RWPE2 (cell line): ENCODE measurements at regions not wholly inside any gene's neighbourhood (a gene's known extent, or its start where the extent isn't known, plus 50 kb on each side); places are given as distances from the start of the nearest gene placed in this dataset.
A peak's percentile ranks its signal among the peaks of the same experiment; 100 is the strongest.

Experiments used
- ATAC-seq: fragments of 200-7000 bp; cut with Tn5 transposase; 3 replicates; pipeline ENCODE4 v1.9.1; 2021; ENCODE audit warnings: low read depth
- DNase-seq: peaks from one replicate; pipeline ENCODE4 v3.0.0-alpha.2; 2020; ENCODE audit warnings: low spot score
- H3K27ac ChIP-seq: fragments of 450-650 bp; 2 replicates; pipeline ENCODE4 v1.5.1; 2017; ENCODE audit warnings: mild to moderate bottlenecking; ENCODE audit not compliant: poor library complexity, severe bottlenecking
- H3K27me3 ChIP-seq: fragments of 250-450 bp; sonication (Bioruptor Pico); 2 replicates; pipeline ENCODE4 v1.5.1; 2021; ENCODE audit warnings: mild to moderate bottlenecking, moderate library complexity; ENCODE audit not compliant: insufficient read depth, poor library complexity, severe bottlenecking
- H3K36me3 ChIP-seq: fragments of 250-450 bp; sonication (Bioruptor Pico); 2 replicates; pipeline ENCODE4 v1.5.1; 2020; ENCODE audit warnings: low read depth, mild to moderate bottlenecking, moderate library complexity
- H3K4me1 ChIP-seq: fragments of 250-450 bp; sonication (Bioruptor Pico); 2 replicates; pipeline ENCODE4 v1.5.1; 2021; ENCODE audit warnings: mild to moderate bottlenecking, moderate library complexity; ENCODE audit not compliant: insufficient read depth, poor library complexity, severe bottlenecking
- H3K4me3 ChIP-seq: fragments of 250-450 bp; sonication (Bioruptor Pico); 2 replicates; pipeline ENCODE4 v1.5.1; 2021; ENCODE audit warnings: mild to moderate bottlenecking, moderate library complexity; ENCODE audit not compliant: severe bottlenecking
- H3K9me3 ChIP-seq: fragments of 250-450 bp; sonication (Bioruptor Pico); 2 replicates; pipeline ENCODE4 v1.5.1; 2021; ENCODE audit warnings: mild to moderate bottlenecking, moderate library complexity; ENCODE audit not compliant: severe bottlenecking
- CTCF ChIP-seq: fragments of 450-650 bp; IDR thresholded peaks from one replicate; pipeline ENCODE4 v1.5.1; 2017; ENCODE audit warnings: mild to moderate bottlenecking, moderate library complexity; ENCODE audit not compliant: poor library complexity, severe bottlenecking

- DNase-seq (no peak), ATAC-seq (no peak)
- peaks cover 32% of the 10 kb centered on the region for H3K4me1 ChIP-seq
- H3K27me3 ChIP-seq: no peaks in the 10 kb centered on the region
- TF ChIP-seq CTCF: no peak
- peak overlapping the region; percentile 46 for H3K27ac ChIP-seq
- peaks cover 4% of the 10 kb centered on the region for H3K9me3 ChIP-seq
- no peaks in the 10 kb centered on the region for H3K36me3 ChIP-seq
- H3K4me3 ChIP-seq: no peak overlapping the region
These were observed 315.4 kb upstream of the IGFBP7 start for GRCh38 chr4:57425610-57426009.

DNA sequence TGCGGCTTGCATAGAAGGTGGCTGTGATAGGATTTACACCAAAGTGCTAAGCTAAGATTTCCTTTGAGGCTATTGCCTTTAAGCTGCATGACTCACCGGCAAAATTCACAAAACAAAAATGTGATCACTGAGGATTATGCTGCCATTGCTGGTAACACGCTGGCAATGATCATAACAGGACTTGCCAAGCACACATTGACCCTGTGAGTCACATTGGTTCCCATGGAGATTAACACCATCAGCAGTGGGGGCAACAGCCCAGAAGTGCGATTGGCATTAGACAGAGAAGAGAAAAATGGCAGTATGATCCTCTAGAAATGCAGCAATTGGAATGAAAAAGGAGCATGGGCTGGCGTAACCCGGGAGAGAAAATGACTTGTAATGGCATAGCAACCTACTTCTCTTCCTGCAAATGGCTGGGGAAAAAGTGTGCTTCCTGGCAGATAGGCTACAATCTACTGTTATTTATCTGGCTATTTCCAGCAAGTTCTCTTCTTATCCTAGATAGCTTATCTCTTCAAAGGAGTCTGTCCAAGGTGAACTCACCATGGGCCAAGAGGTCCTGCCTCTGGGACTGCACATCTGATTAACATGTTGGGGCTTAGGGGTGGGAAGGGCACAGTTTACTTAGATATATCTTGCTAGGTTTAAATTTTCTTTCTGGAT is 314.2 kb upstream of the IGFBP7 start:
- TF ChIP-seq CTCF: no peak
- Histone ChIP-seq H3K9me3 (peaks cover 4% of the 10 kb centered on the region), H3K36me3 (no peaks in the 10 kb centered on the region), H3K4me1 (peaks cover 32% of the 10 kb centered on the region), H3K4me3 (no peak overlapping the region), H3K27me3 (no peaks in the 10 kb centered on the region), H3K27ac (peak overlapping the region; percentile 46)
- DNase-seq (peak; percentile 82), ATAC-seq (peak; percentile 94)

DNA sequence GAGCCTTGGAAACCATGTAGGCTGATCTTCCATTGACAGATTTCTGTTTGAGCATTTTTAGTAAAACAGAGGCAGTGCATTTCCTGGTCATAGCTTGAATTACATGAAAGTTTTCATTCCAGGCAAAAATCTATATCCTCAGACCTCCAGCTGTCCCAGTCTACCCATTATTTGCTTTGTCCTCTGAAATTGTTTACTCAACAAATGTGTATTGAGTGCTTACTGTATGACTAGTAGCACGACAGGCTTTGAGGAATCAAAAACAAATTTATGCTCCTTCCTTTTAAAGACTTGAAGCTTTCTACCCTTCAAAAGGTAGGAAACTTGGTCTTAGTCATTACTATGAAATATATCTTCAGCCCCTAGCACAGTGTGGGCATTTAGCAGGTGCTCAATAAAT is 307.9 kb upstream of the IGFBP7 start:
- DNase-seq: no peak
- Histone ChIP-seq H3K9me3 (peaks cover 4% of the 10 kb centered on the region), H3K27me3 (no peaks in the 10 kb centered on the region), H3K4me3 (no peak overlapping the region), H3K36me3 (no peaks in the 10 kb centered on the region), H3K27ac (no peak overlapping the region), H3K4me1 (no peaks in the 10 kb centered on the region)
- no peak for ATAC-seq
- no peak for TF ChIP-seq CTCF

DNA sequence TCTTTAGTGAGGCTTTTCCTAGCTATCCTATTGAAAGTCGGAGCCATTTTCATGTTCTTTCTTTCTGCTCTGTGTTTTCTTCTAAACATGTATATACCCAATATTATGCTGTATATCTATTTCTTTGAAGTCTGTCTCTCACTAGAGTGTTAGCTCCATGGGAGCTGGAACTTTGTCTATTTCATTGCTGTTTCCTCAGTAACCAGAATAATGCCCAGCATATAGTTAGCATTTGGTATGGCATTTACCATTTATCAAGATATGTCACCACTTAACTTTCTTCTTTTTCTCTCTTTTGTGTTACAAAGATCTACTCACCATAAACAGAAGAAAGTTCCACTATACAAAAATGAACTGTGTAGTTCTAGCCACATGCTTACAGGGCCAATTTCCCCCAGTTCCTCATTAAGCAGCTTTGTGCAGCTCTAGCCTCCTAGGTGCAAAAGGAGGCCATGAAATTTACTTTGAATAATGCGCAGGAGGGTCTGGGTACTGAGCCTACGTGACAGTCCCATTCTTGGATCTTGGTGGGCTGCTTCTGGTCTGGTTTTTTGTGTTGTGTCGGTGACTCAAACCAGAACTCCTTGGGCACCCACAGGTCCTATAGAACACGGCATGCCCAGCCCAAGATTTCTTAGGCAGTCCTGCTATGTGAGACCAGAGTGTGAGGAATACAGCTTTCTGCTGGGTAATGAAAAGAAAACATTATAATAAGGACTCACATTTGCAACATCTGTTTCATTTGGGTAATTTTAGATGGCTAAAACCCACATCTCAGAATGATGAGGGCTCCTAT is 302.3 kb upstream of the IGFBP7 start:
- Histone ChIP-seq H3K27me3 (no peaks in the 10 kb centered on the region), H3K27ac (no peak overlapping the region), H3K36me3 (no peaks in the 10 kb centered on the region), H3K4me3 (no peak overlapping the region), H3K9me3 (no peaks in the 10 kb centered on the region), H3K4me1 (no peaks in the 10 kb centered on the region)
- ATAC-seq (no peak), DNase-seq (no peak)
- no peak for TF ChIP-seq CTCF
